AG20443 (cell line): ENCODE measurements at regions not wholly inside any gene's neighbourhood (a gene's known extent, or its start where the extent isn't known, plus 50 kb on each side); places are given as distances from the start of the nearest gene placed in this dataset.
"Not testable (repeated sequence)": the region's sequence is repeated elsewhere in the genome, so short reads cannot be mapped to it uniquely, and the experiment has no call there.

Experiments used
- DNase-seq: peaks from one replicate; pipeline ENCODE4 v3.0.0; 2012; ENCODE audit warnings: low spot score, mixed read lengths

DNA sequence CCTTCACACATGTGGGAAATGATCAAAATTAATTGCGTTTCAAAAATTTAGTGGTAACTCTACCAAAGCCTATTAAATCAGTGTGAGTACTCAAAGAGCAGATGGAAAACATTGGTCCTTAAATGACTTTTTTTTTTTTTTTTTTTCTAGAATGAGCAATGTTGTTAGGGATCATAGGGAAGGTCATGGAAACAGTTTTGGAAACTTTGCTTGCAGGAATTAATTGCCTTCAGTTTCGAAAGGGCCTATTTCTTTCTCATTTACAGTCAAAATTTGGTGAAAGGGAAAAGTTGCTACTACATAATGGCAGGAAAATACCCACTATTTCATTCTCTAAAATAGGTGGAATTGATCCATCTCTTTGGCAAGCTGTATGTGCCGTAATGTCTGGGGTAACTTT lies 160.9 kb downstream of the RTL9 start:
- no peak for DNase-seq

DNA sequence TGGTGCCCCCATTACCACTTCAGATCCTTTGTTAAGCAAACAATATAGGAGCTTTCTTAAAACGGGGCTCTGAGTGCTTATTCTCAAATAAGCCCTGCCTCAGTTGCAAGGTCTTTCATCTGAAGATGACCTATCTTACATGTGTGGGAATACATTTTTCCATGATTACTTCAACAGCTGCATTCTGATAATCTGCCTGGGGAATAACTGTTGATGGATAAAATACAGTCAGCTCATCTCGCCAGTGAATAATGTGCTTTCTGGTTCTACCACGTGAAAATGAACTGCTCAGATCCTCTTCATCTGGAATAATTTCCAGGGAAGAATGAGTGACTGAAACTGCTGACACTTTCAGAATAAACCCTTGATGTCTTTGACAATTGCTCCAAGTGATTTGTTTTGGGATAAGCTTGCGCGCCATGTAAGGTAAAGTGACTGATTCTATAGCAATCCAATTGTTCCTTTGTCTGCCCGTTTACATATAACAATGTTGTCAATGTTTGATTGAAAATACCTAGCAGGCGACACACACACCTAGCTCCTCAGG lies 161.3 kb downstream of the RTL9 start:
- DNase-seq: no peak

DNA sequence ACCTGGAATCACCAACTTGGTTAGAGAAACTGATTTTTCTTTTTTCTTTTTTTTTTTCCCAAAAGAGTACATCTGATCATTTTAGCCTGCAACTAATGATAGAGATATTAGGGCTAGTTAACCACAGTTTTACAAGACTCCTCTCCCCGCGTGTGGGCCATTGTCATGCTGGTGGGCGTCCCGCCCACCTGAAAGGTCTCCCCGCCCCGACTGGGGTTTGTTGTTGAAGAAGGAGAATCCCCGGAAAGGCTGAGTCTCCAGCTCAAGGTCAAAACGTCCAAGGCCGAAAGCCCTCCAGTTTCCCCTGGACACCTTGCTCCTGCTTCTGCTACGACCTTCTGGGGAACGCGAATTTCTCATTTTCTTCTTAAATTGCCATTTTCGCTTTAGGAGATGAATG lies 162.0 kb downstream of the RTL9 start:
- DNase-seq: not testable (repeated sequence)

DNA sequence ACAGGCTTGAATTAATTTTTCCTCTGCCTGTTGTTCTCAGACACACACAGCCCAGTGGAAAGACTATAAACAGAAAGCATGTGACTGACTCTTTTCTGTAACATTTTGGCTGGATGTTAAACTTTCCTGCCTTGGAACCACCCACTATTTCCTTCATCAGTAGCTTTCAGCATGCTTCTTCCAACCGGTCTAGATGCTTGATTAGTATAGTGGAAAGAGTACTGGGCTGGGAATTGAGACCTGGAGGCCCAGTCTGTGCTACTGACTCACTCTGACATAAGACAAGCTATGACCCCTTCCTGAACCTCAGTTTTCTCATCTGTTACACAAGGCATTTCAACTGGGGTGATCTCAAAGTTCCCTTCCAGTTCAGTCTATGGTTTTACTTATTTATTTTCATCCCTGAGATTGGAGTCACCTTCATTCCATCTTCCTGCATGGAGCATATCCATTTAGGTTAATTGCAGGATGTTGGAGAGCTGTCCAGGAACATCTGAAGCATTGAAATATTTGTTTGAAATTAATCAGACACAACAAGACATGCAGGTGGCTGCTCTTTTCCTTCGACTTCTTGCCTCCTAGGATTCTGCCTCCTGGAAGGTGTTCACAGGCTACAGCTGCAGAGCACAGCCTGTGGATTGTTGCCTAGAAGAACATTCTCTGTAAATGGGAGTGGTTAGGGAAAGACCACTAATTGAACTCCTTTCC lies 173.4 kb downstream of the RTL9 start:
- no peak for DNase-seq

DNA sequence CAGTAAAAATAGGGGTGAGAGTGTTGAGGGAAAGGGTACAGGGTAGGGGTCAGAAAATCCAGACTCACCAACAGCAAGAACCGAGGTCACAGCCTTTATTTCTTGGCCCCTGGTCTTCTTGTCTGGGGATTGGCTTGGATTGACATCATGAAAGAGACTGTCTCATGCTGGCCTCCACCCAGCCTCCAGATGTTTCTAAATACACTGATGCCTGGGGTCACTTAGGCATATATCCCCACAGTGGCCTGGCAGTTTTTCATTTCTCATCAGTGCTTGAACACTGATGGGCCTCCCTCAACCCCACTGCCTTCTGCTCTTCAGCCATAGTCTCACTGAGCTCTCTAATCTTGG lies 173.9 kb downstream of the RTL9 start:
- DNase-seq: no peak

DNA sequence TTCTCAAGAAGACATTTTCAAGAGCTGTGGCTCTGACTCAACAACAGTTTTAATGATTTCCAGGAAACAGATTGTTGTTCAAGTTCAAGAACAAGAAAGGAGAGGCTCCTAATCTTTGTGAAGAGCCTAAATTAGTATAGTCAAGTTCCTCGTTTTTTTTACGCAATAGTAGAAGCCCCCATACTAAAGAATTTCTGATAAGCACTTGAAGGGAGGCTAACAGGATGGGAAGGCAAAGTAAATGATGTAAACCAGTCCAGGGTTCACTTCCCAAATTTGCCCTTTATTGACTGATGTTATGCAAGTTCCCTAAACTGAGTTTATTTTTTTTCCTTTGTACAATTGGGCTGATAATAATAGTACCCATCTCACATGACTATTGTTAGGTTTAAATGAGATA lies 178.2 kb downstream of the RTL9 start:
- no peak for DNase-seq

DNA sequence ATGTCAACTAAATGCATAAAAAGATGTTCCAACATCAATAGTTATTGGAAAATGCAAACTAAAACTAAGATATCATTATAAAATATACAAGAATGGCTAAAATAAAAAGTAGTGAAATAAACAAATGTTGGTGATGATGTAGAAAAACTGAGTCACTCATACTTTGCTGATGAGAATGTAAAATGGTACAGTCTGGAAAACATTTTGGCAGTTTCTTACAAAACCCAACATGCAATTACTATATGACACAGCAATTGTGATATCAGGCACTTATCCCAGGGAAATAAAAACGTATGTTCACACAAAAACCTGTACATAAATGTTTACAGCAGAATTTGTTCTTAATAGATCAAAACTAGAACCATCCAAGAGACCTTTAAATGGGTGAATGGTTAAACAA lies 182.6 kb downstream of the RTL9 start:
- no peak for DNase-seq

DNA sequence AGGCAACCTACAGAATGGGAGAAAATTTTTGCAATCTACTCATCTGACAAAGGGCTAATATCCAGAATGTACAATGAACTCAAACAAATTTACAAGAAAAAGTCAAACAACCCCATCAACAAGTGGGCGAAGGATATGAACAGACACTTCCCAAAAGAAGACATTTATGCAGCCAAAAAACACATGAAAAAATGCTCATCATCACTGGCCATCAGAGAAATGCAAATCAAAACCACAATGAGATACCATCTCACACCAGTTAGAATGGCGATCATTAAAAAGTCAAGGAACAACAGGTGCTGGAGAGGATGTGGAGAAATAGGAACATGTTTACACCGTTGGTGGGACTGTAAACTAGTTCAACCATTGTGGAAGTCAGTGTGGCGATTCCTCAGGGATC lies 192.2 kb downstream of the RTL9 start:
- not testable (repeated sequence) for DNase-seq

DNA sequence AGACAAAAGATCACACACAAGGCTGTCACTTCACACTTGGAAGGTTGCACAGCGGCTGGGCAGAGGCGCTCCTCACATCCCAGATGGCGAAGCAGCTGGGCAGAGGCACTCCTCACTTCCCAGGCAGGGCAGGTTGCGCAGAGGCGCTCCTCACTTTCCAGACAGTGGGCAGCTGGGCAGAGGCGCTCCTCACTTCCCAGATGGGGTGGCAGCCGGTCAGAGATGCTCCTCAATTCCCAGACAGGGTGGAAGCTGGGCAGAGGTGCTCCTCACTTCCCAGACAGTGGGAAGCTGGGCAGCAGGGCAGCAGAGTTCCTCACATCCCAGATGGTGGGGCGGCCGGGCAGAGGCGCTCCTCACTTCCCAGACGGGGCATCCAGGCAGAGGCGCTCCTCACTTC lies 199.2 kb downstream of the RTL9 start:
- no peak for DNase-seq

DNA sequence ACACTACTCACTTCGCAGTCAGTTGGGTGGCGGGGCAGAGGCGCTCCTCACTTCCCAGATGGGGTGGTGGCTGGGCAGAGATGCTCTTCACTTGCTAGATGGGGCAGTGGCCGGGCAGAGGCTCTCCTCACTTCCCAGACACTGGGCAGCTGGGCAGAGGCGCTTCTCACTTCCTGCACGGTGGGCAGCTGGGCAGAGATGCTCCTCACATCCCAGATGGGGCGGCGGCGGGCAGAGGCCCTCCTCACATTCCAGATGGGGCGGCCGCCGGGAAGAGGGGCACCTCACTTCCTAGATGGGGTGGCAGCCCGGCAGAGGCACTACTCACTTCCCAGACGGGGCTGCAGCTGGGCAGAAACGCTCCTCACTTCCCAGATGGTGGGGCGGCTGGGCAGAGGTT lies 199.8 kb downstream of the RTL9 start:
- no peak for DNase-seq

DNA sequence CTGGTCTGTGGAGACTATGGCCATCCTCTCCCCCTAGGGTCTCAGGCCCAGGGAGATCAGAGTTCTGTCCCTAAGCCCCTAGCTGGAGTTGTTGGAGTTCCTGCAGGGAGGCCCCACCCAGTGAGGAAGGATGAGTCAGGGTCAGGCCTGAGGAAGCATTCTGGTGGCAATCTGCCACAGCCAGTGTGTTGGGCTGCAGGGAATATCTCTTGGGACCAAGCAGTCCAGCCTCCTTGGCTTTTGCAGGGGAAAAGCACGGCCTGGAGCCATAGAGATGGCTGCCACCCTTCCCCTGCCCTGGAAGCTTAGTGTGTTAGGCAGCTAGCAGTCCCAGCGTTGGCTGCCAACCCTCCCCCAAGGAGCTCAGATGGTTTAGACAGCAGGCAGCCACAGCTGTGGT lies 202.4 kb downstream of the RTL9 start:
- peak; percentile 23 for DNase-seq

DNA sequence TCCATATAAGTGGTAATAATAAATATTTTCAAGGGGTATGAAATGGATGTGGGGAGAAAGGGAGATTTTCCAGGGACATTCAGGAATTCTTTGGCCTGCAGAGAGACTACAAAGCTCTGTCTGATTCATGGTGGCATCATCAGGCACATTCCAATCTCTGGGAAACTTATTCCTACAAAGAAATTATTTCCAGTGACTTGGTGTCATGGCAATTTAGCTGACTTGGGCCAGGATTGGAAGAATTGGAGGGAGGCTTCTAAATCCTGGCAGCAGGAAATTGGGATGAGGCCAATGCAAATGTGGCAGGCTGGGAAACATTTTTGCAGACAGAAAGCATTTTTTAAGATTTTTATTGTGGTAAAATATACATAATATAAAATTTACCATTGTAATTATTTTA lies 204.6 kb downstream of the RTL9 start:
- peak; percentile 35 for DNase-seq

DNA sequence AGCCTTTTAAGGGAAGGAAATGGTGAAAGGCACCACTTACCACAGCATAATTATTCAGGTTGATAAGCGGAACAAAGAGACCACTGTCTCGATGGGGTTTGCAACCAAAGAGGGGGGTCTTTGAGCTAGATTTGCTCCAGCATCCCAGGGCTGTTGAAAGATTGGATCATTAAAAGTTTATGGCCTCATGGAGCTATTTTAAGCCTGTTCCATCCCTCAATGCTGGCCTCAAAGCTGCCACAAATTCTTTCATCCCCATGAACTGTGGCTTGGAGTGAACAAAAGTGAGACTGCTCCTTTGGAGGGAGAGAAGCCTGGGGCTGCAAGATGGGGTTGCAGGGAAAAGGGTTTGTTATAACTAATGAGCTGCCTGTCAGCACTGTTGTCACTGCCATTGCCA lies 209.8 kb downstream of the RTL9 start:
- DNase-seq: no peak

DNA sequence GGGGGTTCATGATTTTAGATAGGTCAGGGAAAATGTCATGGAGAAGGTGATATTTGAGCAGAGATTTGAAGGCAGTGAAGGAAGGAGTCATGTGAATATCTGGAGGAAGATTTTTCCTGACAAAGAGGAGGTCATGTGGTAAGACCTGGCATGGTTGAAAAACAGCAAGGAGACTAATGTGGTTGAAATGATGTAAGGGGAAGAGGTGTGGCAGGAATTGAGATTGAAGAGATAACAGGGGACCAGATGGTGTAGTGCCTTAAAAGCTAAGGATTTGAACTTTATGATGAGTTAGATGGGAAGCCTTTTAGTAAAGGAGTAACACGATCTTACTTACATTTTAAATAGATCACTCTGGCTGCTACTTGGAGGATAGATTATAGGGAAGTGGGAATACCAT lies 210.9 kb downstream of the RTL9 start:
- DNase-seq: no peak

DNA sequence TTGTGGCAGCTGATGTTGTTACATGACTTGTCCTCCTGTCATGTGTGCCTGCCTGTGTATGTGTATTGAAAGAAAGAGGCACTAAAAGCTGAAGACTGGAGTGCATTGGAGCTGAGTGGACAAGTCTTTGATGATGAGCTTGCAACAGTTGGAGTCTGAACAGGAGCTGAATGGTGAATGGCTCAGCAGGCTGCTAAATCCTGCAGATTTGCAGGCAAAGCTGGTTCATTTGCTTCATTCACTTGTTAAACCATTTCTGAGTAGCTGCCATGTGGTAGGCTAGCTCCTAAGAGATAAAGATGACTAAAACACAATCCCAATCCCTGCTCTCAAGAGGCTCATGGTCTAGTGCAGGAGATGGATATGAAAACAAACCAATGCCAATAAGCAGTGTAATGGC lies 217.3 kb downstream of the CHRDL1 start:
- DNase-seq: no peak

DNA sequence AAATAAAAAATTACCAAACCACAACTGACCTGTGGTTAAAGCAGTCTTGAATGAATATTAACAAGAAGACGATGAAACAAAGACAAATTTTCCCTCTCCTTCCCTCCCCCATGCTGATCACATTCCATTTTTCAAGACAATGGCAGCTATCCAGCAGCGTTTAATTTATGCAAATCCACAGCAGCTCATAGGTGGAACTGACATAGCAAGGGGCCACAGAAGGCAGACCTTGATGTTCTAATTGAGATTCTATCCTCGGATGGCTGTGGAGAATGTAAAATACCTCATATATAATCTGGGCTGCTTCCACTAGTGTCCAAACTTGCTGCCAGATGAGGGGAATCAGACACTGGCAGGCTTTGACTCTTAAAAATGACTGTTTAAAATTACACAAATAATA lies 211.5 kb downstream of the CHRDL1 start:
- DNase-seq: no peak

DNA sequence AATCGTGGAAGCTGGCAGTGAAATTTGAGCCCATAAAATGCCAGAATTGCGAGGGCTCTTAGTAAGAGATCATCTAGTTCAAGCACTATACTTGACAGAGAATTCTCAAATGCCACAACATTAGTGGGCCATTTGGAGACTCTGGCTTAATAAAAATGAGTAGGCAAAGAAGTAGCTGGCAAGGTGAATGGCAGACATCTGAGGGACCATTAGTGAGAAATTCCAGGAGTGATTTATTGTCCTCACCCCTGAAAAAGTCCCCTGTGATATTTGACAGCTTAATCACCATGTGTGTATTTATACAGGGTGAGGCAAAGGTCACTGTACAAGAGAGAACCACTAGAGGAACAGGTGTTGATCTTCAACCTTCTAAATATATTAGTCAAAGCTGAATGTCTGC lies 207.5 kb downstream of the CHRDL1 start:
- DNase-seq: no peak

DNA sequence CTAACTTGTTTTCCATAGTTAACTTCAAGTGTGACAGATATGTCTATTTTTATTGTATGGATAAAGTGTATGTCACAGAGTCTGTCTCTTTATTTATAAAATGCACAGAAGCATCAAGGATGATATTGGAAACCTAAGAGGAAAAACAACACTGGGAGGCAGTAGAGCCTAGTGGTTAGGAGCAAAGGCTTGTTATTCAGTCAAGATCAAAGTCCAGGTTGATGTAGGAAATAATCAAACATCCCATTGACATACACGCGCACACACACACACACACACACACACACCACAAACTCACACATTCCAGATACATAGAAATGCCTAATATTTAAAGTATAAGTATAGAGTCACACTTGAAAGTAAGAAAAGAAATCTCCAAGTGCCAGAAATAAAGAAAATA lies 206.8 kb downstream of the CHRDL1 start:
- no peak for DNase-seq

DNA sequence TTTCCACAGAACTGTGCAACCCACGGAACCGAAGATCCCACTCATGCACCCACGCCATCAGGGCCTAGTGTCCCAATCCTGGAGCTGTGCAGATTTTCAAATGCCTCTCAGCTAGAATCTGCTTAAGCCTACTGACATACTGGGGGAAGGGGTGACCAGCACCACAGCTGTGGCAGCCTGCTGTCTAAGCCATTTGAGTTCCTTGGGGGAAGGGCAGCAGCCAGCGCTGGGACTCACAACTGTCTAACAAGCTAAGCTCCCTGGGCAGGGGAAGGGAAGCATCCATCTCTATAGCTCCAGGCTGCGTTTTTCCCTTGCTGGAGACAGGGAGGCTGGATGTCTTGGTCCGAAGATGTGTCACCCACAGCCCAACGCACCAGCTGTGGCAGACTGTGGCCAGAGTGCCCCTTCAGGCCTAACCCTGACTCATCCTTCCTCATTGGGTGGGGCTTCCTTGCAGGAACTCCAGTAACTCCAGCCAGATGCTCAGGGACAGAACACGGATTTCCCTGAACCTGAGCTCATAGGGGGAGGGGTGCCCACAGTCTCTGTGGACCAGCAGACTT lies 194.8 kb downstream of the CHRDL1 start:
- DNase-seq: no peak

DNA sequence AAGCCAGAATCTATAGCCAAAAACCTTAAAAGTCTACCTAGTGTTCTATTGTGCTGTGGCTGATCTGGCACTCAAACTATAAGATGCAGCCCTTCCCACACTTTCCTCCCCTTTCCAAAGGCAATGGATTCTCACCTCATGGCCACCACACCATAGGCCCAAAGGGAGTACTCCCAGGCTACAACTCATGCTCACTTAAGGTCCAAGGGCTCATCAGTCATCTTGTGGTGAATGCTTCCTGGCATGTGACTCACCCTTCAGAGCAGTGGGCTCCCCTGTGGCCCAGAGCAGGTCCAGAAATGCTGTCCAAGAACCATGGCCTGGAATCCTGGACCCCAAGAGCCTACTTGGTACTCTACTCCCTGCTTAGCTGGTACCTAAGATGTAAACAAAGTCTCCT lies 181.0 kb downstream of the CHRDL1 start:
- DNase-seq: no peak
